HepG2 (cell line): ENCODE measurements at regions not wholly inside any gene's neighbourhood (a gene's known extent, or its start where the extent isn't known, plus 50 kb on each side); places are given as distances from the start of the nearest gene placed in this dataset.

Source experiments
- DNMT1 ChIP-seq: sonication (generic); formaldehyde crosslinking; IDR thresholded peaks from 2 replicates; pipeline ENCODE4 v1.5.1; 2020; ENCODE audit warnings: mild to moderate bottlenecking, missing genetic modification reagents
- EP300 ChIP-seq, 3 experiments: sonication (generic) in 1 of 3; formaldehyde crosslinking in 1 of 3; IDR thresholded peaks; 2 replicates each; pipeline versions ENCODE4 v1.5.1 to v1.6.1; 2011 to 2020; ENCODE audit warnings: low read depth in 2 of 3, low read length in 2 of 3, borderline replicate concordance in 1 of 3, improper control_type of control experiment in 1 of 3, mild to moderate bottlenecking in 1 of 3, missing genetic modification reagents in 1 of 3, moderate library complexity in 1 of 3
- NBN ChIP-seq: fragments of 450-650 bp; conservative IDR thresholded peaks from 2 replicates; pipeline ENCODE4 v1.6.1; 2017
- ZNF770 ChIP-seq: sonication (generic); formaldehyde crosslinking; IDR thresholded peaks from 2 replicates; pipeline ENCODE4 v1.5.0; 2020; ENCODE audit warnings: mild to moderate bottlenecking, missing genetic modification reagents
- TF ChIP-seq, protein P1 (sequence below): sonication (generic); formaldehyde crosslinking; IDR thresholded peaks from 2 replicates; pipeline ENCODE4 v1.4.0; 2020; ENCODE audit warnings: missing genetic modification reagents

DNA sequence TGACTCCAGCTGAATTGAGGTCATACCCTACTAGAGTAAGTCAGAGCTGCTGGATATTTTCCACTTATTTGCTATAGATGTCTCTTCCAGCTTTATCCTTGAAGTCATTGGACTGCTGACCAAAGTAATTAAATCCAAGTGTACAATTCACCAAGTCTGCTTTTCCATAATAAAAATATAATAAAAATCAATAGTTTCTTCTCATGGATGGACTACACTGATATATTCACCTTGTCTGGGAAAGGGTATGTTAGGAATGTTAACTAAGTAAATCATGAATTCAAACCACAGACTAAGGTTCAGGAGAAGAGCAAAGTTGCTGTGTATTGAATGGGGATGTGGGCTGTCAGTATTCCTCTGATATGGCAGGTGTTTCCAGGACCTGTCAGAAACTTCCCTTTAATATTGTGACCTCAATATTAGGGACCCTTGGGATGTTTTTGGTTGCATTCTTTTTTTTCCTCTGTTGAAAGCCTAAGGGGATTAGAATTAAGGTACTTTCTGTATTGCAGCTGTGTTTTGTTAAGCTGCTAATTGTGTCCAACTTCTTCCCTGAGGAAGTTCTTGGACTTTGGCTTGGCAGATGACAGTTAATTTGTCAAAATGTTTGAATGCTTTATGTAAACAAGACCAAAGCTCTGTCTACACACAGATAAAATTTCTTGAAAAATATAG, 284.0 kb downstream of the ATP23 start:
- TF ChIP-seq EP300 (IDR thresholded peaks at IDR 0.05; ENCODE audit: low read depth in 2 of 2, low read length in 2 of 2) (no peak), EP300 (CRISPR knock-in tag; IDR thresholded peaks at IDR 0.05; ENCODE audit: borderline replicate concordance) (no peak), NBN (no peak), DNMT1 (CRISPR knock-in tag) (no peak), ZNF770 (no peak)
- TF ChIP-seq, protein P1, sequence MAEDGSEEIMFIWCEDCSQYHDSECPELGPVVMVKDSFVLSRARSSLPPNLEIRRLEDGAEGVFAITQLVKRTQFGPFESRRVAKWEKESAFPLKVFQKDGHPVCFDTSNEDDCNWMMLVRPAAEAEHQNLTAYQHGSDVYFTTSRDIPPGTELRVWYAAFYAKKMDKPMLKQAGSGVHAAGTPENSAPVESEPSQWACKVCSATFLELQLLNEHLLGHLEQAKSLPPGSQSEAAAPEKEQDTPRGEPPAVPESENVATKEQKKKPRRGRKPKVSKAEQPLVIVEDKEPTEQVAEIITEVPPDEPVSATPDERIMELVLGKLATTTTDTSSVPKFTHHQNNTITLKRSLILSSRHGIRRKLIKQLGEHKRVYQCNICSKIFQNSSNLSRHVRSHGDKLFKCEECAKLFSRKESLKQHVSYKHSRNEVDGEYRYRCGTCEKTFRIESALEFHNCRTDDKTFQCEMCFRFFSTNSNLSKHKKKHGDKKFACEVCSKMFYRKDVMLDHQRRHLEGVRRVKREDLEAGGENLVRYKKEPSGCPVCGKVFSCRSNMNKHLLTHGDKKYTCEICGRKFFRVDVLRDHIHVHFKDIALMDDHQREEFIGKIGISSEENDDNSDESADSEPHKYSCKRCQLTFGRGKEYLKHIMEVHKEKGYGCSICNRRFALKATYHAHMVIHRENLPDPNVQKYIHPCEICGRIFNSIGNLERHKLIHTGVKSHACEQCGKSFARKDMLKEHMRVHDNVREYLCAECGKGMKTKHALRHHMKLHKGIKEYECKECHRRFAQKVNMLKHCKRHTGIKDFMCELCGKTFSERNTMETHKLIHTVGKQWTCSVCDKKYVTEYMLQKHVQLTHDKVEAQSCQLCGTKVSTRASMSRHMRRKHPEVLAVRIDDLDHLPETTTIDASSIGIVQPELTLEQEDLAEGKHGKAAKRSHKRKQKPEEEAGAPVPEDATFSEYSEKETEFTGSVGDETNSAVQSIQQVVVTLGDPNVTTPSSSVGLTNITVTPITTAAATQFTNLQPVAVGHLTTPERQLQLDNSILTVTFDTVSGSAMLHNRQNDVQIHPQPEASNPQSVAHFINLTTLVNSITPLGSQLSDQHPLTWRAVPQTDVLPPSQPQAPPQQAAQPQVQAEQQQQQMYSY (CRISPR knock-in tag) = no peak
